COLO829 (cell line): ENCODE measurements at regions not wholly inside any gene's neighbourhood (a gene's known extent, or its start where the extent isn't known, plus 50 kb on each side); places are given as distances from the start of the nearest gene placed in this dataset.

Experiments used
- DNase-seq: peaks from one replicate; pipeline ENCODE4 v3.0.0; 2012; ENCODE audit warnings: low spot score

- no peak for DNase-seq
These were observed 83.9 kb upstream of the RAB6C start for GRCh38 chr2:129895526-129896082.

- DNase-seq, result no peak
These were observed 83.0 kb upstream of the RAB6C start for GRCh38 chr2:129896226-129897100.

DNA sequence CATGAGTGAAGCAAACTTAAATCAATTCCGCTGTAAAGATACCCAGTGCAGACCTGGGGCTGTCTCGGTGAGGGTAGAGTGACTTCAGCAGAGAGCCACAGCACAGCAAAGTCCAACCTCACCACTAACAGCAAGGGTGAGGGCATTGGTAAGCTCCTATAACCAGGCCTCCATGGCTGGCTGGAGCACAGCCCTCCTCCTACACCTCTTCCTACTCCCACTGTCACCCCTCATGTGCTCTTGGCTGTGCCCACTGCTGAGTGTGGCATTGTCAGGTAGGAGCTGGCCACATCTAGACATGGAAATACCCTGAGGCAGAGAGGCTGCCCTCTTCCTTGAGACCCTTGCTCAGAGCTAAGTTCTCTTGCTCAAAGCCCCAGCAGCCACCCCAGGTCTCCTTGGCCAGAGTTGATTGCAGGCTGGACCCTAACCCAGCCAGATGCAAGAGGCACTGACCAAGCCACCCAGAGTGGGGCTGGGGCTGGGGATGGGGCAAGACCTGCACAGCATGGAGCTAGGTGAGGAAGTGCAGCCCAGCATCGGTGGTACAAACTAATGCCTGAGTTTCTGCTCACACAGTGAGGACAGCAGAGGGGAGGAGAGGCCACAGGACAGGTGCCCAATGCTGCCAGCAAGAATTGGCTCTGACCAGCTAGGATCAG, 77.6 kb upstream of the RAB6C start:
- DNase-seq, result no peak

- no peak for DNase-seq
These were observed 76.5 kb upstream of the RAB6C start for GRCh38 chr2:129902731-129903585.

DNA sequence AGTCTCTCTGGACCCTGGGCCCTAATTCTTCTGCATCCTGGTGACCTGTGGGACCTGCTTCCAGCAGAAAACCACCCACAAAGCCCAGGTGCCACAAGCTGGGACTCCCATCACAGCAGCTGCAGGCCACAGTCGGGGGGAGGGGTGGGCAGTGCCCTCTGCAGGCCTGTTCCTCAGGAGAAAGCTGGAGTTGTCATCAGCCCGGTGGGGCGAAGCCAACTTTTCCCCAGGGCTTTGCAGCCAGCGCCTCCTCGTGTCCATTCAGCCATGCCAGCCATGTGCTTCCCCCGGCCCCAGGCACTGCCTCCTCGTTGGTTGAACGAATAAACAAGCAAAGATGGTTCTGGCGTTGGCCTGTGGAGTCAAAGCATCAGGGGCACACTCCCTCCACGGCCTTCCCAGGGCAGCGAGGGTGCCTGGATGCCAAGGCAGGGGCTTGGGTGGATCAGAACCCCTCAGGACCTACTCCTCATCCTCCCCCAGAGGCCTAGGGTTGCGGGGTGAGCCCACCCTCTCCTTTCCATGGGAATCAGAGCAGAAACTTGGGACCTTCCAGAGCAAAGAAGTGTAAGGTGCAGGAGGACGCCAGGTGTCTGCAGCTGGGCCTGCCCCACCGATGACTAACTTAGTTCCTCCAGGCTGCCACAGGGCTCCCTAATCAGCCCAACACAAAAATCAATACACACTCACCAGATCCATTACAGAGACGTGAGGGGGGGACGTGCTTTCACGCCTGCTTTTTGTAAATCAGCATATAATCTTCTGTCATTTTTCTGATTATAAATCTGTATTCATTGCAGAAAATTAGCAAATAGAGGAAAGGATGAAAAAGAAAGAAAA, 75.7 kb upstream of the RAB6C start:
- DNase-seq, result no peak

DNA sequence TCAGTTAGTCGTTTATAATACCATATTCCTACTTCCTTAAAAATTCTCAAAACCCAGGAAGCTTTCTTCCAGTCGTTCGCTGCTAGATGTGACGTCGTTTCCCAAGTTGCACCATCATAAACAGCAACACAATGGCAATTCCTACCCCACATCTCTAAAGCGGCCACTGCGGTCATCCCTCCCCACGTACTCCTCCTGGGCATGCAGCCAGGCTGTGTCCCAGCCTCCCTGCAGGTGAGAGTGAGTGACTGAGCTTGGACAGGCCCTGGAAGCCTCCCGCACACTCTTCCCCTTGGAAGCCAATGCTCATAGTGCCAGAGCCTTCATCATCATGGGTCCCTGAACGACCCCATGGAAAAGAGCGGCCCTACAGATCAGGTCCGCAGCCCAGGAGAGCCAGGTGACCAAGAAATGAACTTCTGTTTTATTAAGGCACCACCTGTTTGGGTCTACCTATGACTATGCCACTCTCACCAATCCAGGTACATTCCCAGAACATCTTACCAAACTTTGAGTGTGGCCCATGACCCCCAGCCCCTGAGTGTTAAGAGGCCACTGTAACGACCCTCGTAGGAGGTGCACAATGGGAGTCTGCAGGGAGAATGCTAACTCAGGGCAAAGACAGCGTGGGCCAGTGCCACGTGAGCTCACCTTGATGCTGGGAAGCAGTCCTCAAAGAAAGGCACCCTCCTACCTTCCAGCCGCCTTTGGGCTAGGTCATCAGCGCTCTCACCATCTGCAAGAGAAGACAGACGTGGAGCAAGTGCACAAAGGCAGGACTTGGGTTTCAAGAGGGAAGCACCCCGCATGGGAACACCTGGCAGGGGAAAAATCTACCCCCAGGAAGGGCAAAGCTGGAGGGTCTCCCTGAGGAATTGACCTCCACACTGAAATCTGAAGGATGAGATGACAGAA, 74.7 kb upstream of the RAB6C start:
- DNase-seq, result no peak

DNA sequence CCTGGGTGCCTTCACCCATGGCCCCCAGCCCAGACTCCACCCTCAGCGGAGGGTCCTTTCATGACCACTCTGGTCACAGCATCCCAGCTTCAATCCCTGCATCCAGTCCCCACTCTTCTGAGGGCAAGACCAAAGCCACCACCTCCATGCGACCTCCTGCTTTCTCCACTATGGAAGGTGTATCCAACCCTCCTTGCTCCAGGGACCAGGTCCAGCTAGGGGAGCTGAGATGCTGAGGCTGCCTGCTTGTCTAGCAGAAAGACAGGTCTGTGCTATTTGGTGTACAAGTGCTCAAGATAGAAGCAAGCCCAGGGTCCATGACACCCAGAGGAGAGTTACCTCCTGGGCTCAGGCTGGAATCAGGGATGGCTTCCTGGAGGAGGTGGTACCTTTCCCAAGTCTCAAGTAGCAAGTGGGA, 73.8 kb upstream of the RAB6C start:
- no peak for DNase-seq

- DNase-seq, result no peak
These were observed 73.2 kb upstream of the RAB6C start for GRCh38 chr2:129906139-129906860.

DNA sequence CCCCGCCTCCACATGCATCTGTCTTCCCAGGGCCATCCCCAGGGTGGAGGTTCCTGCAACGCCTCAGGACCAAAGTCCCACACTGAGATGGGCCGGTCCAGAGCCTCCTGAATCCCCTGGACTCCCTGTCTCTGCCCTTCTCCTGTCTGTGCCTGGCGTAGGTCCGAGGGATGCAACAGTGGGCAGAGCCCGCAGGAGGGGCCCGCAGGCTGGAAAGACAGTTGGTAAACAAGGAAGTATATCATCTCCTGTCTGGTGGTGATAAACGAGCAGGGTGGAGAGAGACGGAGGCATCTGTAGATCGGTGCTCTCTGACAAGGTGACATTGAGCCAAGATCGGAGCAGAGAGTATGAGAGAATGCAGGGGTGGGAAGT, 72.6 kb upstream of the RAB6C start:
- no peak for DNase-seq

- no peak for DNase-seq
These were observed 72.0 kb upstream of the RAB6C start for GRCh38 chr2:129907256-129907998.

- no peak for DNase-seq
These were observed 70.6 kb upstream of the RAB6C start for GRCh38 chr2:129908721-129909373.

- no peak for DNase-seq
These were observed 69.6 kb upstream of the RAB6C start for GRCh38 chr2:129909651-129910418.

GRCh38 chr2:129910446-129911362, 68.8 kb upstream of the RAB6C start:
- DNase-seq, result no peak

DNA sequence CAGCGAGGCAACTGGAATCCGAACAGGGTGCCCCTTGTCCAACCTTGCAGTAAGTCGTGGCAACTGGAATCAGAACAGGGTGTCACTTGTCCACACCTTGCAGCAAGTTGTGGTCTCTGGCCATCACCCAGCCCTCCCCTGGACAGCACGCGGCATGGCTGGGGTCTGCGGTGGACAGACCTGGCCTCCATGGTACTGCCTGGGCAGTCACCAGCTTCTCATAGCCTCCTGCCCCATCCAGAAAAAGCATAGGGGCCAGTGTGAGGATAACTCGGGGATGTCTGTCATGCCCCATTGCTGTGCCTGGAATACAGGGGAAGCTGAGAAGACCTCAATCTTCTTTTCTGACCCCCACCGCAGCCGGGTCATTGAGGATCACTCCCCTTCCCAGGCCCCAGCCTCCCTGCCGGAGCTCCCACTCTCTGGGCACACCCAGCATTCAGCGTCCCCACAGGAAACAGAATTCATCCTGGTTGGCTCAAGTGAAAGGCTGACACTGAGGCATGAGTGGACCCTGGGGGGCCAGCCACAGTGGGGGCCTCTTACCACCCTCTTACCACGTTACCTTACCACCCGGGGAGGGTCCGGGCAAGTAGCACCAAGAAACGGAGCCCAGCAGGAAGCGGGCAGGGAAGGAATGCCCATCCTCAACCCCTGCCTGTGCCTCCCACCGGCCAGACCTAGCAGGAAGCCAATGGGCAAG, 68.0 kb upstream of the RAB6C start:
- DNase-seq, result no peak

GRCh38 chr2:129912066-129912820, 67.2 kb upstream of the RAB6C start:
- DNase-seq, result no peak
